ENCODE measurements at regions not wholly inside any gene's neighbourhood (a gene's known extent, or its start where the extent isn't known, plus 50 kb on each side); places are given as distances from the start of the nearest gene placed in this dataset.

GRCh38 chr18:6661692-6662415 is 67.7 kb upstream of the ARHGAP28 start:
- TF ChIP-seq, protein P1, sequence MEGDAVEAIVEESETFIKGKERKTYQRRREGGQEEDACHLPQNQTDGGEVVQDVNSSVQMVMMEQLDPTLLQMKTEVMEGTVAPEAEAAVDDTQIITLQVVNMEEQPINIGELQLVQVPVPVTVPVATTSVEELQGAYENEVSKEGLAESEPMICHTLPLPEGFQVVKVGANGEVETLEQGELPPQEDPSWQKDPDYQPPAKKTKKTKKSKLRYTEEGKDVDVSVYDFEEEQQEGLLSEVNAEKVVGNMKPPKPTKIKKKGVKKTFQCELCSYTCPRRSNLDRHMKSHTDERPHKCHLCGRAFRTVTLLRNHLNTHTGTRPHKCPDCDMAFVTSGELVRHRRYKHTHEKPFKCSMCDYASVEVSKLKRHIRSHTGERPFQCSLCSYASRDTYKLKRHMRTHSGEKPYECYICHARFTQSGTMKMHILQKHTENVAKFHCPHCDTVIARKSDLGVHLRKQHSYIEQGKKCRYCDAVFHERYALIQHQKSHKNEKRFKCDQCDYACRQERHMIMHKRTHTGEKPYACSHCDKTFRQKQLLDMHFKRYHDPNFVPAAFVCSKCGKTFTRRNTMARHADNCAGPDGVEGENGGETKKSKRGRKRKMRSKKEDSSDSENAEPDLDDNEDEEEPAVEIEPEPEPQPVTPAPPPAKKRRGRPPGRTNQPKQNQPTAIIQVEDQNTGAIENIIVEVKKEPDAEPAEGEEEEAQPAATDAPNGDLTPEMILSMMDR (conservative IDR thresholded peaks at IDR 0.05) = no peak
- no peak for TF ChIP-seq ZFX (IDR thresholded peaks at IDR 0.05)
- no peak overlapping the region for H3K27ac ChIP-seq

GRCh38 chr18:6666012-6666685 is 63.4 kb upstream of the ARHGAP28 start:
- H3K27ac ChIP-seq = no peak overlapping the region
- TF ChIP-seq, protein P1 (conservative IDR thresholded peaks at IDR 0.05) = no peak
- no peak for TF ChIP-seq ZFX (IDR thresholded peaks at IDR 0.05)

GRCh38 chr18:6668836-6669235 is 60.7 kb upstream of the ARHGAP28 start:
- H3K27ac ChIP-seq = no peak overlapping the region
- TF ChIP-seq, protein P1 (conservative IDR thresholded peaks at IDR 0.05) = no peak
- TF ChIP-seq ZFX (IDR thresholded peaks at IDR 0.05) = no peak

GRCh38 chr18:6672821-6673308 is 56.7 kb upstream of the ARHGAP28 start:
- TF ChIP-seq, protein P1 (conservative IDR thresholded peaks at IDR 0.05) = no peak
- TF ChIP-seq ZFX (IDR thresholded peaks at IDR 0.05) = no peak
- no peak overlapping the region for H3K27ac ChIP-seq

DNA sequence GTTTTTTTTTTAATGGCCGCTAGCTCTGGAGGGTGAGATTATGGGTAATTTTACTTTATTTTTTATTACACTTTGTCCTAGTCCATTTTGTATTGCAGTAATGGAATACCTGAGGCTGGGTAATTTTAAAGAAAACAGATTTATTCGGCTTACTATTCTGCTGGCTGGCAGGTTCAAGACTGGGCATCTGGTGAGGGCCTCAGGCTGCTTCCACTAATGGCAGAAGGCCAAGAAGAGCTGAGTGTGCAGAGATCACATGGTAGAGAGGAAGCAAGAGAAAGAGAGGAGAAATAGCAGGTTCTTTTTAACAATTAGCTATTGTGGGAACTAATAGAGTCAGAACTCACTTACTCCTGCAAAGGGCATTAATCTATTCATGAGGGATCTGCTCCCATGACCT is 52.4 kb upstream of the ARHGAP28 start:
- TF ChIP-seq, protein P1 (conservative IDR thresholded peaks at IDR 0.05) = no peak
- no peak for TF ChIP-seq ZFX (IDR thresholded peaks at IDR 0.05)
- H3K27ac ChIP-seq = no peak overlapping the region

GRCh38 chr18:6679201-6679600 is 50.3 kb upstream of the ARHGAP28 start:
- TF ChIP-seq, protein P1 (conservative IDR thresholded peaks at IDR 0.05) = no peak
- no peak for TF ChIP-seq ZFX (IDR thresholded peaks at IDR 0.05)
- no peak overlapping the region for H3K27ac ChIP-seq
